ENCODE measurements at regions not wholly inside any gene's neighbourhood (a gene's known extent, or its start where the extent isn't known, plus 50 kb on each side); places are given as distances from the start of the nearest gene placed in this dataset.
"Not testable (repeated sequence)": the region's sequence is repeated elsewhere in the genome, so short reads cannot be mapped to it uniquely, and the experiment has no call there.

DNA sequence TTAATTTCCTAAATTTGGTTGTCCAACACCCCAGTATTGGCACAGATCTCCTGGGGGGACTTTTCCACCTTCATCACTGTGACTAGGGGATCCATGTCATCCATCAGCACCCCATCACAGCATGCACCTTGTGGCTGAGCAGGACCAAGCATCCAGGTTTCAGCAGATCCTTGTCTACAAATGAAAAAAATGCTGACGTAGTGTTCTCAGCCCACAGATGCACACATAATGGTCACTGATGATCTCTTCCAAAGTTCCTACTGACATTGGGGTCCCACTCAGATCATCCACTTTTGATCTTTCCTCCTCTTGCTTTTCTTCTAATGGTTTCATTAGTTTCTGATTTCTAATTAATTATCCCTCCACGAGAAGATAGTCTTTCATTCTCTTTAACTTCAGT, 373.1 kb downstream of the TBX15 start:
- Mint-ChIP-seq H3K9me3 (peaks cover 24% of the 10 kb centered on the region), H3K27ac (no peak overlapping the region), H3K36me3 (no peaks in the 10 kb centered on the region), H3K27me3 (no peaks in the 10 kb centered on the region), H3K4me1 (ENCODE audit: low read depth) (no peaks in the 10 kb centered on the region), H3K4me3 (no peak overlapping the region)
- DNase-seq = no peak
- CTCF ChIA-PET = no interaction called here
- intact Hi-C loops (cut with micrococcal nuclease) = no loop called here
- POLR2A ChIA-PET = no interaction called here

DNA sequence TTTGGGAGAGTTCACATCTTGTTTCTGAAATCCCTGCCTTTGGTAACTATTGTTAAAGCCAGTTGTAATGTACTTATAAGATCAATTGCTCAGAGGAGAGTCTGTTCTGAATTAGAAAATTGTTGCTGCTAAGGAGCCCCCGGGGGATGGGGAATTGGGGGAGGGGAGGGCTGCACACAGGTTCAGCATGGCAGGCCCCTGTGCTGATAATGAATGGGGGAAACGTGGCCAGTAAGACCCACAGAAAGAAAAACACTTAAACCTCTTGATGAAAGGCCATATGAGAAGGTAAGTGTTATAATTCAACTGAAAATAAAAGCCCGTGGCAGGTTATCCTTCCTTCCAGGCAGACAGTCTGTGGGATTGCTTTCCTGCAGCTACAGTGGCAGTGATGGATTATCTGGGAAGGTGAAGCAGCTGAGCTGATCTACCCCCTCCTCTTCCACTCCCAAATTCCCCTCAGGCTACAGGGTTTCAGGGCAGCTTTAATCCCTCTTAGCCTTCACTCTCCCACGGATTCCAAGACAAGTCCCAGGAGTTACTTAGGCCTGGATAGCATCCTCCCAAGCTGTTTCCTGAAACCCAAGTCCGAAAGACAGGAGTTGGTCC, 398.8 kb downstream of the TBX15 start:
- peaks cover 6% of the 10 kb centered on the region for H3K9me3 Mint-ChIP-seq
- no peak overlapping the region for H3K4me3 Mint-ChIP-seq
- H3K36me3 Mint-ChIP-seq = no peaks in the 10 kb centered on the region
- CTCF ChIA-PET = no interaction called here
- POLR2A ChIA-PET = no interaction called here
- no peak for DNase-seq
- no peaks in the 10 kb centered on the region for H3K27me3 Mint-ChIP-seq
- intact Hi-C loops (cut with micrococcal nuclease) = no loop called here
- no peak overlapping the region for H3K27ac Mint-ChIP-seq
- no peaks in the 10 kb centered on the region for H3K4me1 Mint-ChIP-seq (ENCODE audit: low read depth)

DNA sequence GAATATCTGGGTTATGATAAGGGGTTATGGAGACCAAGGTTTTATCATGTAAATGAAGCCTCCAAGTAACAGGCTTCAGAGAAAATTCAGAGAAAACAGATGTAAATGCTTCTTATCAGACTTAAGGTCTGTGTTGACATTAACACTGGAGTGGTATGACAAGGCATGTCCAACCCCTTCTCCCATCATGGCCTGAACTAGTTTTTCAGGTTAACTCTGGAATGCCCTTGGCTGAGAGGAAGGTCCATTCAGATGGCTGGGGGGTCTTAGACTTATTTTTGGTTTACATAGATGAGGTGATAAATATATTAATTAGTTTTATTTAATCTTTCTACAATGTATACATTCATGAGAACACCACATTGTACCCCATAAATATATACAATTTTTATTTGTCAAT, 399.6 kb downstream of the TBX15 start:
- POLR2A ChIA-PET = no interaction called here
- Mint-ChIP-seq H3K27ac (no peak overlapping the region), H3K27me3 (no peaks in the 10 kb centered on the region), H3K4me3 (no peak overlapping the region), H3K36me3 (no peaks in the 10 kb centered on the region), H3K9me3 (peaks cover 6% of the 10 kb centered on the region), H3K4me1 (ENCODE audit: low read depth) (no peaks in the 10 kb centered on the region)
- DNase-seq = no peak
- intact Hi-C loops (cut with micrococcal nuclease) = no loop called here
- CTCF ChIA-PET = no interaction called here

DNA sequence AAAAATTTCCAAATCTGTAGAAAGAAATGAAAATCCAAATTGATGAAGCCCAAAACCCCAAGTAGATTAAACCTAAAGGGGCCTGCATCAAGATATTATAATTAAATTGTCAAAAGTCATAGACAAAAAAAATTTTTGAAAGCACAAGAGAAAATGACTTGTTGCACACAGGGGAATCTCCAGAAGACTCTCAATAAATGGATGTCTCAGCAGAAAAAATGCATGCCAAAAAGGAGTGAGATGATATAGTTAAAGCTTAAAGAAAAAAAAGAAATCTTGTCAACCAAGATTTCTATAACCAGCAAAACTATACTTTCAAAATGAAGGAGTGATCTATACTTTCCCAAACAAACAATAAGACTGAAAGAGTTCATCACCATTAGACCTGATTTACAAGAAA, 393.2 kb upstream of the SPAG17 start:
- CTCF ChIA-PET = no interaction called here
- no peaks in the 10 kb centered on the region for H3K27me3 Mint-ChIP-seq
- no peaks in the 10 kb centered on the region for H3K36me3 Mint-ChIP-seq
- no peak overlapping the region for H3K4me3 Mint-ChIP-seq
- DNase-seq = no peak
- H3K27ac Mint-ChIP-seq = no peak overlapping the region
- no peaks in the 10 kb centered on the region for H3K4me1 Mint-ChIP-seq (ENCODE audit: low read depth)
- peaks cover 21% of the 10 kb centered on the region for H3K9me3 Mint-ChIP-seq
- POLR2A ChIA-PET = no interaction called here
- intact Hi-C loops (cut with micrococcal nuclease) = no loop called here

- Mint-ChIP-seq H3K27me3 (no peaks in the 10 kb centered on the region), H3K4me1 (ENCODE audit: low read depth) (no peaks in the 10 kb centered on the region), H3K9me3 (peaks cover 28% of the 10 kb centered on the region), H3K4me3 (no peak overlapping the region), H3K27ac (no peak overlapping the region), H3K36me3 (no peaks in the 10 kb centered on the region)
- no peak for DNase-seq
- POLR2A ChIA-PET = no interaction called here
- CTCF ChIA-PET = no interaction called here
- intact Hi-C loops (cut with micrococcal nuclease) = no loop called here
Observed at GRCh38 chr1:118575060-118575459, 390.0 kb upstream of the SPAG17 start.

DNA sequence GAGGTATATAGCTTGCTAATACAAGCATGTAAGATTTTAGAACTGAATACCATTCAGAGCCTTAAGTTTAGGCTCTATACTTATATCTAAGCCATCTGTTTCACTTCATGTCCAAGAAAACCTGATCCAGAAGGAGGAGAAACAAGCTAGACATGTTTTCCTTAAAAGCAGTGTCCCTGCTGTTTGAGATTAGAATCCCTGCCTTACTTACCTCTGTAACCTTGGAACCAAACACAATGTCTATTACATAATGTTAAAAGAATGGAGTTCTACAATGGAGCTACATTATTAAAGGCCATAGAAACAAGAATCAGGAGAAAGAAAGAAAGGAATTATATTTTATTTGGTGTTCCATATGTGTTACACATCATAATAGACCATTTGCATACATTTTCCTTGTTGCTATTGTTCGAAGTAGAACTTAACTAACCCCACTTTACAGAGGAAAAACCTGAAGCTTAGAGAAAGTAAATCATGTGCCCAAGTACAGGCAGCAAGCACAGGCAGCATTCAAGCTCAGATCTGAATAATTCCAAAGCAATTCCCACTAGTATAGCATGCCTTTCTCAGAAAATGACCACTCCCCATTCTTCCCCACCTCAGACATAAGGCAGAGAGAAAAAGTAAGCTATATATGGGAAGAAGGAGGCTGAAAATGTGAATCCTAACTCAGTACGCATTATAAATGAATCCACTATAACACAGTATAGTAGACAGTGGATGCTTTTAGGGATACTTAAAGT, 380.1 kb upstream of the SPAG17 start:
- H3K36me3 Mint-ChIP-seq = no peaks in the 10 kb centered on the region
- no peaks in the 10 kb centered on the region for H3K27me3 Mint-ChIP-seq
- H3K4me3 Mint-ChIP-seq = no peak overlapping the region
- DNase-seq = no peak
- no peaks in the 10 kb centered on the region for H3K4me1 Mint-ChIP-seq (ENCODE audit: low read depth)
- CTCF ChIA-PET = no interaction called here
- intact Hi-C loops (cut with micrococcal nuclease) = no loop called here
- no peak overlapping the region for H3K27ac Mint-ChIP-seq
- POLR2A ChIA-PET = no interaction called here
- H3K9me3 Mint-ChIP-seq = peaks cover 3% of the 10 kb centered on the region

GRCh38 chr1:118563981-118564951, 379.2 kb upstream of the SPAG17 start:
- POLR2A ChIA-PET = no interaction called here

GRCh38 chr1:118558933-118559332, 373.9 kb upstream of the SPAG17 start:
- Mint-ChIP-seq H3K9me3 (no peaks in the 10 kb centered on the region), H3K27ac (no peak overlapping the region), H3K36me3 (no peaks in the 10 kb centered on the region), H3K4me3 (no peak overlapping the region), H3K27me3 (no peaks in the 10 kb centered on the region), H3K4me1 (ENCODE audit: low read depth) (no peaks in the 10 kb centered on the region)
- ChIA-PET POLR2A (no interaction called here), CTCF (no interaction called here)
- DNase-seq = no peak
- intact Hi-C loops (cut with micrococcal nuclease) = no loop called here

More at GRCh38 chr1:118563981-118564951, 379.2 kb upstream of the SPAG17 start:
- intact Hi-C loops (cut with micrococcal nuclease) = no loop called here
- no peak overlapping the region for H3K4me3 Mint-ChIP-seq
- no peak for DNase-seq
- H3K4me1 Mint-ChIP-seq (ENCODE audit: low read depth) = no peaks in the 10 kb centered on the region
- CTCF ChIA-PET = no interaction called here
- no peaks in the 10 kb centered on the region for H3K36me3 Mint-ChIP-seq
- H3K27ac Mint-ChIP-seq = no peak overlapping the region
- peaks cover 3% of the 10 kb centered on the region for H3K9me3 Mint-ChIP-seq
- H3K27me3 Mint-ChIP-seq = no peaks in the 10 kb centered on the region

DNA sequence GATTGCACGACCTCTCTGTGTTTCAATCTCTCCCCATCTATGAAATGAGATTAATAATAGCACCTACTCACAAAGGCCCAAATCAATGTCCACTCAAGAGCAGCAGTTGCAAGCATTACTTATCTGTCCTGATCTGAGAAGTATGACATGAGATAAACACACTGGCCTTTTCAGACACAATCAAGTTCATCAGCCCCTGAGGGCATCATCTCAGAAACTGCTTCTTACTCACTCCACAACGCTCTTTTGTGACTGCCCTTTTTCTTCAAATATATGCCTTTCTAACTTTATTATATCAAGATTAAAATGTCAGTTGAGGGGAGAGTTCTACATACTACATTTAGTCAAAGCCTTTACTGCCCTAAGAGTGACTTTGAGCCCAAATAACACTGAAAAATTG, 371.9 kb upstream of the SPAG17 start:
- Mint-ChIP-seq H3K4me3 (no peak overlapping the region), H3K36me3 (no peaks in the 10 kb centered on the region), H3K9me3 (peaks cover 16% of the 10 kb centered on the region), H3K27ac (no peak overlapping the region), H3K4me1 (ENCODE audit: low read depth) (no peaks in the 10 kb centered on the region), H3K27me3 (no peaks in the 10 kb centered on the region)
- POLR2A ChIA-PET = no interaction called here
- DNase-seq = no peak
- CTCF ChIA-PET = no interaction called here
- intact Hi-C loops (cut with micrococcal nuclease) = no loop called here

GRCh38 chr1:118555638-118556037, 370.6 kb upstream of the SPAG17 start:
- ChIA-PET POLR2A (no interaction called here), CTCF (no interaction called here)
- Mint-ChIP-seq H3K4me1 (ENCODE audit: low read depth) (no peaks in the 10 kb centered on the region), H3K27me3 (no peaks in the 10 kb centered on the region), H3K9me3 (peaks cover 20% of the 10 kb centered on the region), H3K4me3 (no peak overlapping the region), H3K36me3 (no peaks in the 10 kb centered on the region), H3K27ac (no peak overlapping the region)
- intact Hi-C loops (cut with micrococcal nuclease) = no loop called here
- no peak for DNase-seq

GRCh38 chr1:118535901-118536300, 350.9 kb upstream of the SPAG17 start:
- Mint-ChIP-seq H3K27me3 (no peaks in the 10 kb centered on the region), H3K4me1 (ENCODE audit: low read depth) (no peaks in the 10 kb centered on the region), H3K27ac (no peak overlapping the region), H3K36me3 (no peaks in the 10 kb centered on the region), H3K4me3 (no peak overlapping the region), H3K9me3 (peaks cover 7% of the 10 kb centered on the region)
- intact Hi-C loops (cut with micrococcal nuclease) = no loop called here
- no peak for DNase-seq
- POLR2A ChIA-PET = no interaction called here
- CTCF ChIA-PET = no interaction called here

GRCh38 chr1:118511922-118512321, 326.9 kb upstream of the SPAG17 start:
- CTCF ChIA-PET; H3K27ac Mint-ChIP-seq; DNase-seq; POLR2A ChIA-PET; H3K4me1 Mint-ChIP-seq (ENCODE audit: low read depth); intact Hi-C loops (cut with micrococcal nuclease); H3K27me3 Mint-ChIP-seq; H3K36me3 Mint-ChIP-seq; H3K4me3 Mint-ChIP-seq: not testable (repeated sequence)
- peaks cover 28% of the 10 kb centered on the region for H3K9me3 Mint-ChIP-seq

GRCh38 chr1:118504867-118505266, 319.8 kb upstream of the SPAG17 start:
- Mint-ChIP-seq H3K4me3 (no peak overlapping the region), H3K36me3 (no peaks in the 10 kb centered on the region), H3K4me1 (ENCODE audit: low read depth) (no peaks in the 10 kb centered on the region), H3K27ac (no peak overlapping the region), H3K9me3 (no peaks in the 10 kb centered on the region), H3K27me3 (no peaks in the 10 kb centered on the region)
- CTCF ChIA-PET = no interaction called here
- POLR2A ChIA-PET = no interaction called here
- intact Hi-C loops (cut with micrococcal nuclease) = no loop called here
- DNase-seq = no peak
